ENCODE measurements at regions not wholly inside any gene's neighbourhood (a gene's known extent, or its start where the extent isn't known, plus 50 kb on each side); places are given as distances from the start of the nearest gene placed in this dataset.

- Histone ChIP-seq H3K4me1 (no peaks in the 10 kb centered on the region), H4K20me1 (ENCODE audit: low read depth) (no peaks in the 10 kb centered on the region)
- peaks cover 4% of the 10 kb centered on the region for H3K36me3 Mint-ChIP-seq
Observed at GRCh38 chrX:45750639-45751038, 550.0 kb upstream of the DIPK2B start.

GRCh38 chrX:45749375-45749774 is 548.7 kb upstream of the DIPK2B start:
- H3K4me2 ChIP-seq = no peak overlapping the region
- no peaks in the 10 kb centered on the region for H3K9me3 Mint-ChIP-seq
- no peaks in the 10 kb centered on the region for H3K9me3 ChIP-seq (ENCODE audit: low read depth)
- no peak overlapping the region for H3K4me3 Mint-ChIP-seq
- H3K36me3 ChIP-seq = no peaks in the 10 kb centered on the region
- H4K20me1 ChIP-seq (ENCODE audit: low read depth) = no peaks in the 10 kb centered on the region
- no peak overlapping the region for H3K9ac ChIP-seq
- H3K4me1 ChIP-seq = no peaks in the 10 kb centered on the region
- TF ChIP-seq EZH2phosphoT487 (IDR thresholded peaks at IDR 0.05) (no peak), CTCF (IDR thresholded peaks at IDR 0.05) (no peak), EZH2 (IDR thresholded peaks at IDR 0.05) (no peak)
- no peak overlapping the region for H3K27ac Mint-ChIP-seq
- no peak overlapping the region for H3K27ac ChIP-seq
- H3K79me2 ChIP-seq (ENCODE audit: low read depth) = peaks cover 28% of the 10 kb centered on the region
- DNase-seq (ENCODE audit: low spot score) = no peak
- H3K4me3 ChIP-seq = no peak overlapping the region
- peaks cover 2% of the 10 kb centered on the region for H3K4me1 Mint-ChIP-seq
- H2AFZ ChIP-seq (replicated peaks) = no peak overlapping the region
- H3K27me3 ChIP-seq = no peaks in the 10 kb centered on the region
- no peaks in the 10 kb centered on the region for H3K27me3 Mint-ChIP-seq (ENCODE audit: insufficient read depth, low read depth)
- no peaks in the 10 kb centered on the region for H3F3A ChIP-seq (ENCODE audit: low read depth)
- peaks cover 4% of the 10 kb centered on the region for H3K36me3 Mint-ChIP-seq

More at GRCh38 chrX:45750639-45751038, 550.0 kb upstream of the DIPK2B start:
- Mint-ChIP-seq H3K27me3 (ENCODE audit: insufficient read depth, low read depth) (no peaks in the 10 kb centered on the region), H3K4me3 (no peak overlapping the region), H3K4me1 (peaks cover 2% of the 10 kb centered on the region), H3K9me3 (no peaks in the 10 kb centered on the region), H3K27ac (no peak overlapping the region)
- Histone ChIP-seq H3K27ac (no peak overlapping the region), H3K36me3 (no peaks in the 10 kb centered on the region), H2AFZ (replicated peaks) (no peak overlapping the region), H3K9ac (no peak overlapping the region), H3K4me3 (no peak overlapping the region), H3F3A (ENCODE audit: low read depth) (no peaks in the 10 kb centered on the region), H3K4me2 (no peak overlapping the region), H3K9me3 (ENCODE audit: low read depth) (no peaks in the 10 kb centered on the region), H3K79me2 (ENCODE audit: low read depth) (peaks cover 33% of the 10 kb centered on the region), H3K27me3 (no peaks in the 10 kb centered on the region)
- TF ChIP-seq CTCF (IDR thresholded peaks at IDR 0.05) (no peak), EZH2 (IDR thresholded peaks at IDR 0.05) (no peak), EZH2phosphoT487 (IDR thresholded peaks at IDR 0.05) (no peak)
- DNase-seq (ENCODE audit: low spot score) = no peak

- Mint-ChIP-seq H3K36me3 (peaks cover 4% of the 10 kb centered on the region), H3K27me3 (ENCODE audit: insufficient read depth, low read depth) (no peaks in the 10 kb centered on the region), H3K4me1 (peaks cover 2% of the 10 kb centered on the region), H3K27ac (no peak overlapping the region), H3K4me3 (no peak overlapping the region), H3K9me3 (no peaks in the 10 kb centered on the region)
- Histone ChIP-seq H3K4me1 (no peaks in the 10 kb centered on the region), H3K79me2 (ENCODE audit: low read depth) (peaks cover 21% of the 10 kb centered on the region), H3K27me3 (no peaks in the 10 kb centered on the region), H3K27ac (no peak overlapping the region), H3K36me3 (no peaks in the 10 kb centered on the region), H3F3A (ENCODE audit: low read depth) (no peaks in the 10 kb centered on the region), H2AFZ (replicated peaks) (no peak overlapping the region), H3K9me3 (ENCODE audit: low read depth) (peaks cover 8% of the 10 kb centered on the region), H3K9ac (no peak overlapping the region), H3K4me3 (no peak overlapping the region), H4K20me1 (ENCODE audit: low read depth) (no peaks in the 10 kb centered on the region), H3K4me2 (no peak overlapping the region)
- no peak for DNase-seq (ENCODE audit: low spot score)
- TF ChIP-seq EZH2phosphoT487 (IDR thresholded peaks at IDR 0.05) = no peak
- no peak for TF ChIP-seq CTCF (IDR thresholded peaks at IDR 0.05)
- TF ChIP-seq EZH2 (IDR thresholded peaks at IDR 0.05) = no peak
Observed at GRCh38 chrX:45748369-45748774, 547.7 kb upstream of the DIPK2B start.

All from neural progenitor cell (in vitro differentiated cells).